GM21825 (cell line): ENCODE measurements at regions not wholly inside any gene's neighbourhood (a gene's known extent, or its start where the extent isn't known, plus 50 kb on each side); places are given as distances from the start of the nearest gene placed in this dataset.
"Not testable (repeated sequence)": the region's sequence is repeated elsewhere in the genome, so short reads cannot be mapped to it uniquely, and the experiment has no call there.

ENCODE experiments used
- ATAC-seq: cut with Tn5 transposase; IDR thresholded peaks from one replicate; pipeline ENCODE4 v1.9.1; 2021; ENCODE audit warnings: mild to moderate bottlenecking, moderate library complexity; ENCODE audit not compliant: unreplicated experiment

DNA sequence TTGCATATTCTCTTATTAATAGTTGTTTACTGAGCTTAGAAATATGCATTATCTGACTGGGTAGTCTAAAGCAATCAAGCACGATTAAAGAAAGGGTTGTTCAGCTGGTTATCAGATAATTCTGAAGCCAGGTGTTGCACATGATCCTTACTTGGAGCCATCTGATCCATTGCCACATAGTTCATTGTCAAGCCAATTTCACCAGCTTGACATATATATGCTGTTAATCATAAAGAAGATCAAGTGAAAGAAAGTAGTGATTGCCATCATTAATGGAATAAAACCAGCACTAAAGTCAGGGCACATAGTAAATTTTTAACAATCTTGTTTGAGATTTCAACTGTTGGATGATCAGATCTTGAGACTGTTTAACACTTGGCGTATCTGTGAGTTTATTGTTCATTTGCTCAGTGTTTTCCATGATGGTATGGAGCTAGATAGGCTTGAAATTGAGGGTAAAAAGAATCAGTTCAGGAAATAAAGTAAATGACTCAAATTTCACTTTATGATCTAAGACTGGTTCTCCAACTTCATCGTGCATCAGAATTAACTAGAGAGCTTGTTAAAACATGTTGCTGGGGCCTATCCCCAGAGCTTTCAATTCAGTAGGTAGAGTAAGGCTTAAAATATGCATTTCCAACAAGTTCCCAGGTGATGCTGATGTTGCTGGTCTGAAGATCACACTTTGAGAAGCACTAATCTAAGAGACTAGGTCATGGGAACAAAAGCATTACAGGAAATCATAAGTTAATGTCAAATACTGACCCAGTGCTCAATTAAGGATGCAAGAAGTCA lies 539.6 kb downstream of the SATB2 start:
- no peak for ATAC-seq

DNA sequence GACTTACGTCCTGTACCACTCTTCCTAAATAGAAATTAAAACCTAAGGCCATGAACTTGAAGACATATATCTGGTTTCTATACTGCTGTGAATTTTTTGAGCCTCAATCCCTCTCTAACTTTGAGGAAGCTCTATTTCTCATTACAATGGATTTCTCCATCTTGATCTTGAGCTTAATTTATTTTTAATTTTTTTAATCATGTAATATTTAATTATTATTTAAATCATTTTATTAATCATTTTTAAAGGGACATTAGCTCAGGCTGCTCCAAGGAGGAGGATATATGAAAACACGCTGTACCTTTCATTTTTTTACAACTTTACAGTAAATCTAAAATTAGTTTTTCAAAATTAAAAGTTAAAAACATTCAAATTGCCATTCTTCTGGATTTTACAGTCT lies 540.5 kb downstream of the SATB2 start:
- no peak for ATAC-seq

DNA sequence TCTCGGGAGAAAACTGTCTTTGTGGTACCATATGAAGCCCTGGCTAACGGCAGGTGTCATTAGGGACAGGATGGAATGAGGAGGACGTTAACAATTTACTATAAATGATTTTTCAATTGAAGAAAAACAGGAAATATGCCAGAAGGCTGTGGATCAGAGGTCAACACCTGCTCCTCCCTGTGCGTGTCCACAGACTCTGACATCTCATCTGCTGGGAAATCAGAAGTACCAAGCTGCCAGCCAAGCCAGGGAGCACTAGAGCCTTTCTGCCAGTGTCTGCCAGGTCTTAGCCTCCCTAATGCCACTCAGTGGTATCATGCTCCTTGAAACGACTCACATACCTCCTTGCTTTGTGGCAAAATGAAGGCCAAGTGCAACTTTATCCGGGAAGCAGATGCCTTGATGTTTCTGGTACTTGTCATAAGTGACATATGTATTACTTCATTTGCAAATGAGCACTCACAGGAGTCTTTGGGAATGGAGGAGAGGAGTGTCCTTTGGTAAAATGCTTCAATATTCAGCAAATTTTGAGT lies 541.1 kb downstream of the SATB2 start:
- no peak for ATAC-seq

DNA sequence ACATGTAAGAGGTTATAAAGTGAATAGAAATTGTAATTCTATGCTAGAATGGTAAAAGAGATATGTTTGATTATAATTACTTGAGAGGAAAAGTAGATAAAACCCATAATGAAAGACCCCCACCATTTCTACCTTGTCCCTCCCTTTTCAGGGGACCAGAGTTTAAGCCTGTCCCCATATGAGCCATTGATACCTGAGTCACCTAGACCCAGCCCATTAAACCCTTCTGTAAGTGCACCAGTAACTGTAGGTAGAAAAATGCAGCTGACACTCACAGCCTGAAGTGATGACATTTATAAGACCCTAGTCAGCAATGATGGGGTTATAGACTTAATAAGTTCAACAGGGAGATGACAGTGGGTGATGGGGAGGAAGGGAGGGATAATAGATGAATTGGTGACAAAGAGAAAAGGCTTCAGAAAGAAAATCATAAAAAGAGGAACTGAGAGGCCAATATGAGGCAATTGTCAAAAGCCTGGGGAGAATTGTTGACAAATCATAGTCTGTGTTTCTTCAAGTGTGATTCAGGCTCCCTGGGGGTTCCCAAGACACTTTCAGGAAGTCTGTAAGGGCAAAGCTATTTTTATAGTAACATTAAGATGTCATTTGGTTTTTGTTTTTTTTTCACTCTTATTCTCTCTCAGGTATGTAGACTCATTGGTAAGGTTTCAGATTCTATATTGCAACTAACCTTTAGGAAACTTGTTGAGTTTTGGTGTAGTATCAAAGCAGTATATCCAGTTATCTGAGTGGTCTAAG lies 544.2 kb downstream of the SATB2 start:
- ATAC-seq = peak; percentile 99

DNA sequence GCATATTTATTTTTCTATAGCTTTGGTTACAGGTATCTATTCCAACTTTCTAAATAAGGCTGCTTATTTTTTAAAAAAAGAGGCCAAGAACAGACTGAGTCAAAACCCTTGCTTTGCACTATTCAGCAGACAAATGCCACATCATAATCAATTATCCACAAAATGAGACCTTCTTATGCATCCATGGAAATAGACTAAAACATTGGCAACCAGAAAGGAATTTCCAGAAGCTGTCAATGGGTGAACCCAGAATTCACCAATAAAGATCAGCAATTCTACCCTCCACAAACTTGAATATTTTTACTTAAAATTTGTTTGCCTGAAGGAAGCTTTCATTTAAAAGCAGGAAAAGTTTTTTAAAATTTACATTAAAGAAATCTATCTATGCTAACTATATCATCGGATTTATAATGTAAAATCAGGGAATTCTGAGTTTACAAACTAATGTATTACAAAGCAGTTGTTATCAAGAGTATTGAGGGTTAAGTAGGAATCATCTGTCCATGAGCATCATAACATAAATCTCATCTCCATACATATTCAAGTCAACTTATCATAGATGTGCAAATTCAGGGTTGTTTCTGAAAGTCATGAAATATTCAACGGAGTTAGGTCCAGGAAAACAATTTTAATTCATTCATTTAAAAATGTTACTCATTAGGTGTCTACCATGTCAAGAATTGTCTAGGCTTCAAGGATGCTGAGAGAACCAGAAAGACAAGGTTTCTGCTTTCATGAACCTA lies 548.0 kb downstream of the SATB2 start:
- ATAC-seq = no peak

DNA sequence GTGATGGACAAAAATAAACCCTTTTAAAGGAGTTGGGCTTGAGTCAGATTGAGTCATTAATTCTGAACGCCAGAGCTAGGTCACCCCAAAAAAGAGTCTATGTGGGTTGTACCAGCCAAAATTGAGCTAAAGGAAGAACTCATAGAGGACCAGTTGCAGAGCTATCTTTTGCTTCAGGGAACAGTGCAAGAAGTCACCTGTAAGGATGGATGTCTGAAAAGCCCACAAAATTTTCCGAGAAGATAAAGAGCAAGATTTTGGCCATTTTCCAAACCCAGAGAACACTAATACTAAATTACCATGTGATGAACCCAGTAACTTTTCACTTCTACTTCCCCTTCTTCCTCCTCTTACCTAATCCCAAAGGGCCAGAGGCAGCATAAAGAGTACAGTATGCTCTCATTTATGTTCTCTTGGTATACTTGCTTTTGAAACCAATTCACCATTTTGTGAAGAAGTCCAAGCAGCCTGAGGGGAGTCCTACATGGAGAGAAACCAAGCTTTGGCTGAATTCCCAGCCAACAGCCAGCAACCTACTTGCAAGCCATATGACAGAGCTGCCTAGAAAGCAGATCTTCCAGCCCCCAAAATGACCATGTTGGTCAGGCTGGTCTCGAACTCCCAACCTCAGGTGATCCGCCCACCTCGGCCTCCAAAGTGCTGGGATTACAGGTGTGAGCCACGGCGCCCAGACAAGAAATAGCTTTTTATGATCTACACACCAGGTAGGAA lies 551.7 kb downstream of the SATB2 start:
- ATAC-seq = peak; percentile 71

DNA sequence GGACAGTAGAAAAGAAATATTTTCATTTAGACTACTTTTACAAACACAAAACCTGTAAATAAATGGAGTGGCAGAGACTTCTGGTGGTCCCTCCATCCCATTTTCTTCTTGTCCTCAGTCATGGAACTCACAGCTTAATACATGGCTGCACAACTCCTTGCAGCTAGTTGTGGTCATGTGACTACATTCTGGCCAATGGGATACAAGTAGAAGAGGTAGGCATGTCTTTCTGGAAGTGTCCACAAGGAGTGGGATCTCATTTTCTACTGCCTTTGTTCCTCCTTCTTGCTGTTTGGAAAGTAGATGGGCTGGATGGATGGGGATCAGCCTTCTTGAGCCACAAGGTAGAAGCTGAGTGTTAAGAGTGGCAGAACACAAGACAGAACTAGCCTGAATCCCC lies 555.8 kb downstream of the SATB2 start:
- no peak for ATAC-seq

DNA sequence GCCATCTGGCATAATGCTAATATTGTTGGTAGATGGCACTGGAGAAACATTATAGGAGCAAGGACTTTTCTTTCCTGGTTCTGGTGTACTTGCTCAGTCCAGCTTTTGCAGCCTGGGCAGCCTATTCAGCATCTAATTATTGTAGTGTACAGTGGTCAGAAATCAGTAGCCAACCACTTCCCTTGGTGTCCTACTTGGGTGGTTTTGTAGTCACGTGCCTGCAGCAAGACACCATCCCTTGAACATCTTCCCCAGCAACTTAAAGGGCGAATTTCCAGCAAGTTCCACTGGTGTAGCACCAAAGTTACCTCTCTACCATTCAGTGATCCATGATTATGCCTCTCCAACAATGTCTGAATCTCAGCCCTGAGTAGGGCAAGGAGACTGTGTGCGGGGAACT lies 557.6 kb downstream of the SATB2 start:
- ATAC-seq = no peak

DNA sequence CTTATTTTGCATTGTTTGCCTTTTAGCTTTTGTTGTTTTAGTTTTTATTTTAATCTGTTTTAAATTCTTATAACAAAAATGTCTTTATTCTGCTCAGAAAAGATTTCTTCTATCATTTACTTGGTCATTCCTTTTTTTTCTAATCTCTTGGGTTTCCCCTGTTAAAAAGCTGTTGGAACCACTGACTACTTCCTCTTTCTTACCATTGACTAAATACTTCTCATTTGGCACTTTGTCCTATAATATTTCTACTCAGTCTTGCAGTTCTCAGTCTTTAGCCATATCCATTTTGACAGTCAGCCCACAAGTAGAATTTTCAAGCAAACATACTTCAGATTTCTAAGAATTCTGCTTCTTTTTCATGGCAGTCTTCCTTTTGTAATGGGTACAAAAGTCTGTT lies 567.2 kb downstream of the SATB2 start:
- peak; percentile 83 for ATAC-seq

DNA sequence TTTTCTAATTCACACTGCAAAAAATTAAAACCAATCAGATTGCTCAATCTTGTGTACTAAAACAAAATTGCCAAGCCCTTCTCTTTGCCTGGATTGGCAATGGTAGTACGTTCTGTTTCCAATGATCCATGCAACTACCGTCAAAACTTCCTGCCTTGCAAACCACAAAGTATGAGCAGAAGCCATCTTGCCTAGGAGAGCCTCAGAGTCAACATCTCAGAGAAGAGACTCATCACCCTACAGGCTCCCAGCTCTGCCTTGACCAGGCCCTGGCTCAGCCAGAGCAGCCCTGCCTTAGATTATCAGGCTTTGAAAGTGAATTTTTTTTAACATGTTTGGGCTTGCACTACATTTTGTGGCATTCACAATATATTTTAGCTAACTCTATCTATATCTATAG lies 574.1 kb downstream of the SATB2 start:
- no peak for ATAC-seq

DNA sequence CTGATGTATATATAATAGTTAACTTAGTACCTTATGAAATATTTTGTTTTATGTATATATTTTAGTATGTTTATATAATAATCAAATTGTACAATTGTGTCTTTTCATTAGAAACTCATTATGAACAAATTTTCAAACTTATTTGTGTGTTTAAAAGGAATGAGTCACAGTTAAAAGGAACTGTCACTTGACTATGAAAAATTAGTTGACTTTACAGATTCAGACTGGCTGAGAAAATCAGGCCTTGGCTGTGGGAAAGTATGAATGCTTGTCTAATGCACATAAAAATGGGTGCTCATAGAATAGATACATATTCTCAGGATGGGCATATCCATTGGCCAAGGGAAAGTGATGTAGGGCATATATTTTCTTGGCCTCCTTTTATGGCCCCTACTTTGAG lies 576.8 kb downstream of the SATB2 start:
- ATAC-seq = no peak

DNA sequence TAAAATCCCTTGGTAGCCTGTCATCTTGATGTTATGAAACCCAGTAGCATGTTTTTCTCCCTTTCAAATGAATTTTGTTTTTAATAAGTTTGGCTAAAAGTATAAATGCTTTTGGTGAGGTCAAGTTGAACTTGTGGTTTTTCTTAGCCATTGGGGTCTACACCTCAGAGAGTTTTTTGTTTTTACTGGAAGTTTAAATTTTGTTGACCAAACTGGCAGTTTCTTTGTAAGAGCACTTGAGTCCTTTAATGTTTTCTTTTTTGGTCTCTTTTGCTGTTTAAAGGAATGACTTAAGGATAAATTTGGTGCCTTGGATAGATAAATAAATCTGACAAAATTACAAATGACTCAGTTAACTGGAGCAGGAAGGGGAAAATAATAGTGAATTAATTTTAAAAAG lies 577.3 kb downstream of the SATB2 start:
- ATAC-seq = no peak

DNA sequence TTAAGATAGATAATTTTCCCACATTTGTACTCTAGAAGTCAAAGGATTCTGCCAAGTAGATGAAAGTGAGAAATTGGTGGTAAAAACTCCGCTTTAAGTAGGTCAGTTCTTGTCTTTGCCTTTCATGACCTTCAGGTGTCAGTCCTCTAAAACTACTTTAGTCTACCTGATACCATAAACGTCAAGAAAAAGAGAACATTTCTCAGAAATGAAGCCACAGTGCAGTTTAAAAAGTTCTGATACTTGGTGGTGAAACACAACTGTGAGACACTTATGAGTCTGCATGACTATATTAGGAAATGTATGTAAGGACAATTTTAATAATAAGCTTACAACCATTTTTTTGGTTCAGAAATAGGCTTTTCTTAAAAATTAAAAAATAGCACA lies 583.3 kb downstream of the SATB2 start:
- ATAC-seq = no peak

DNA sequence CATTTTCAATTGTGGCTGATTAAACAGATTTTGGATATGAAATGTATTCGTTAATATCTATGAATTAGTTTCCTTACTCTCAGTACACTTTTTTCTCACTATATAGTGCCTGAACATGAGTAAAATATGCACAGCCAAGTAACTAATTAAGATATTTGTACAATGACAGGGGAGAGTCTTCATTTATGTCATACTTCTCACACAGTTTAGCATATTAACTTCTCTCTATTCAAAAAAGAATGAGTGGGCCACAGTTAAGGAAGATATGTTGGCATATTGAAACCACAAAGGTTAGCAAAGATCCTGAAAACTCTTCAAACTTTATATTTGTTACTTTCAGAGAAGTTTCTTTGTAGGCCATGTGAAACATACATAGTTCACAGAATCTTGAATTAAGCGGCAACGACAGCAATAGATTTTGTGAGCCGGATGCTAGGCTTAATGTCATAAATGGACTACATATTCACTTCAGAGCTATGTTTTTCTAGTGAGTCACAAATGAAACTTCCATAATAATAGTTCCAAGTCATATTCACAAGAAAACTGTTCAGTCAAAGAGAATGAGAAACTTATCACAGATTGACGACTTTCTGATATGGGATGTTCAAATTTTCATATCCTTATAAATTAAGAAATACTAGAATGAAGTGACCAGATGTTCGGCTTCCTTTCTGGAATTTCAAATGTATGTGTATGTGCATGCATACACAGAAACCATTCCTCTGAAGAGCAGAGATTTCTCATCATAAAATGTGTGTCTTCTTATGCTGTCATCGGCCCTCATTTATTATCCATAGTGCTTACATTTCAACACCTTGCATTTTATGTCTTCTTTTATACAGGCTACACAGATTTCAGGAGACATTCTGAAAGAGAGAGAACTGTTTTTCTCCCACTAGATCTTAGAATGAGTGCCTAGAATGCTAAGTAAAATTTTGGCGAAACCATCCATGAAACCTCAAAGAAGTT lies 584.0 kb downstream of the SATB2 start:
- ATAC-seq = no peak

DNA sequence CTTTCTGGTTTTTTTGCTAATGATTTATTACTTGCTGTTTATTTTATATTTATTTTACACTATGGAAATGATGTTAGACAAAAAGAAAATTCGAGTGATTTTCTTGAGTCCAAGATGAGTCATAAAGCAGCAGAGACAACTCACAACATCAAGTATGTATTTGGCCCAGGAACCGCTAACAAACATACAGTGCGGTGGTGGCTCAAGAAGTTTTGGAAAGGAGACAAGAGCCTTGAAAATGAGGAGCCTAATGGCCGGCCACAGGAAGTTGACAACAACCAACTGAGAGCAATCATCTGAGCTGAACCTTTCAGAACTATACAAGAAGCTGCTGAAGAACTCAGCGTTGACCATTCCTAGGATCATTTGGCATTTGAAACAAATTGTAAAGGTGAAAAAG lies 594.1 kb downstream of the SATB2 start:
- ATAC-seq = no peak

DNA sequence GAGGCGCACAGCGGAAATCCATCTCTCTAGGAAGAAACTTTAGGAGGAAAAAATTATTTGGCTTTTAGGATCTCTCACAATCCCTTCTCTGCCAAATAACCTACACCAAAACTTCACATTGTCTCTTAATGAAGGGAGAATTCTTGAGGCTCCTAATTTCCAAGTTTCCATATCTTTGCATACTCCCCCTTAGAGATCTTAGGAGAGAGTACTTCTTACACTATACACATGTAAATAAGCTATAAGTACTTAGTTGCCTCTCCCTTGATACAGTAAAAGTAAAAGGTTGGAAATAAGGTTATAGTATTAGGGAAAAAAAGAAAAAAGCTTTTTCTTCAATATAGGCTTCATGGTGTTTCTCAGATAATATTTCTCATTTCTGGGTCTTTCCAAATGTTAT lies 596.7 kb downstream of the SATB2 start:
- ATAC-seq = no peak

DNA sequence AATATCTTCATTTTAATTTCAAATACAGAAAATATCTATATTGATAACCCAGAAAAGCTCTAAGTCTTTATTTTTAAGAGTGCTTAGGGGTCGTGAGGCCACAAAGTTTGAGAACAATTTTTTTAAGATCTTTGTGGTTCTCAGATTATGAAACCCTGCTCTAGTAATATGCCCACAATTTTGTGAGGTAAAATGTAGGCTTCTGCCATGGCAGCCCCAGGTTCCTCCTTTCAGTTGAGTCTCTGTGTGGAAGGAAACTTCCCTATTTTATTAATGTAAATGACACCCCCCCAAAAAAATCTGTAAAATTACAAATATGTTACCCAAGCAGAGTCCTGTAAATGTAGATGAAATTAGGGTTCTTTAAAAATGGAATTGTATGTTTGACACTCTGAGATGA lies 600.5 kb downstream of the SATB2 start:
- ATAC-seq = no peak

DNA sequence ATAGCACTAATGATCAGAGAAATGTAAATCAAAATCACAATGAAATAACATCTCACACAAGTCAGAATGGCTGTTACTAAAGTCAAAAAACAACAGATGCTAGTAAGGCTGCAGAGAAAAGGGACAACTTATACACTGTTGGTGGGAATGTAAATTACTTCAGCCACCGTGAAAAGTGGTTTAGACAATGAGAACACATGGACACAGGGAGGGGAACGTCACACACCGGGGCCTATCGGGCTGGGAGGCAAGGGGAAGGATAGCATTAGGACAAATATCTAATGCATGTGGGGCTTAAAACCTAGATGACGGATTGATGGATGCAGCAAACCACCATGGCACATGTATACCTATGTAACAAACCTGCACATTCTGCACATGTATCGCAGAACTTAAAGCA lies 602.0 kb downstream of the SATB2 start:
- not testable (repeated sequence) for ATAC-seq

DNA sequence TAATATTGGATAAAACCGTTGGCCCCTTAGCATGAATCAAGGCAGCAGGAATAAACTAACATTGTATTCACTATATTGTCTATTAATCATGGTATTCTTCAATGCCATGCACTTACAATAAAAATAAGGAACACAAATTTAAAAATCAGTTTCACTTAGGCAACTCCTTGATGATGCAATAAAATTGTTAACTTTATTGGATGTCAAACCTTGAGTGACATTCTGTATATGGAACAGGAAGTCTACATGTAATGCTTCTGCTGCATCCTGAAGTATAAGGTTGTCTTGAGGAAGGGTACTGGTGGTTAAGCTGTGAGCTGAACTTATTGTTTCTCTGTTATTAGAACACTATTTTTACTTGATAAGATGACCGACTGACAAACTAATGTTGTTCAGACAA lies 605.5 kb downstream of the SATB2 start:
- no peak for ATAC-seq

DNA sequence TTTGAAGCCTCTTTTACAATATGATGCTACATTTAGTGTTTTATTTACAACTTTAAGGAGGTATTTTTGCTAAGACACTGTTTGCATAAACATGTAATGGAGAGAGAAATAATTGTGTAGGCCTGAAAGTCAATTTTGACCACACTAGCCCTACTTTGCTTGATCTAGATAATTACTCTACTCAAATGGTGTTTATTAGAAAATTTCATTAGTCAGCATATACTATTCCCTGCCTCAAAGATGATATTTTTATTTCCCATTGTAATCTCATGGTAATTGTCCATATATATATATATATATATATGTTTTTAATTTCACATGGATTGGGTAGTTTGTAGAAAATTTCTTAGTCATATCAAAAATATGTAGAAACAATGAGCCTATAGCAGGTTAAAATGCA lies 632.2 kb downstream of the SATB2 start:
- ATAC-seq = no peak
